MM.1S (cell line): ENCODE measurements at regions not wholly inside any gene's neighbourhood (a gene's known extent, or its start where the extent isn't known, plus 50 kb on each side); places are given as distances from the start of the nearest gene placed in this dataset.

Experiments
- CTCF ChIP-seq: fragments of 300-600 bp; sonication (generic); IDR thresholded peaks from 2 replicates; pipeline ENCODE4 v1.5.1; 2016; ENCODE audit warnings: antibody characterized with exemption, low read length, mixed read lengths
- EZH2 ChIP-seq: fragments of 300-600 bp; sonication (generic); optimal IDR thresholded peaks from 2 replicates; pipeline ENCODE3; 2017; ENCODE audit warnings: low read depth, mild to moderate bottlenecking, antibody characterized with exemption, low read length, mixed read lengths

DNA sequence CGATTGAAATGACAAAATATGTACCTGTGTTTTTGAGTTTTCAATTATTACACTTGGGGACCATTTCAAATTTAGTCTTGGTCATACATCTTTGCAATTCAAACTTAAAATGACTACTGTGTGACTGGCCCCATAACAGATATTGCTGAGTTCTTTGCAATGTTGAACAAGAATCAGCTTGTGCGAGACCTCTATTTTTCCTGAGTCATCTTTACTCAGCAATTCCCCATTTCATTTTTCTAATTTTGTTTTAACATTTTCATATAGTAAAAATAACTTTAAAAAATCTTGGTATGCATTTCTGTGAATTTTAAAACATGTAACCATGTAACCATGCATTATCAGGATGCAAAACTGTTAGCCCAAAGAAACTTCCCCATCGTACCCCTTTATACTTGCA is 678.1 kb downstream of the ANKRD7 start:
- TF ChIP-seq CTCF: no peak
- no peak for TF ChIP-seq EZH2
